SK-N-SH treated with all-trans-retinoic acid at 6 μM for 48 hours (cell line): ENCODE measurements at regions not wholly inside any gene's neighbourhood (a gene's known extent, or its start where the extent isn't known, plus 50 kb on each side); places are given as distances from the start of the nearest gene placed in this dataset.

Source experiments
- ATAC-seq: fragments of 200-7000 bp; cut with Tn5 transposase; 3 replicates; pipeline ENCODE4 v1.9.1; 2020; ENCODE audit warnings: mild to moderate bottlenecking, moderate library complexity
- ARNTL ChIP-seq: fragments of 450-650 bp; formaldehyde crosslinking; IDR thresholded peaks from 2 replicates; pipeline ENCODE4 v1.5.0; 2020; ENCODE audit warnings: low read depth, mild to moderate bottlenecking, moderate library complexity, borderline replicate concordance
- BACH2 ChIP-seq: fragments of 250-450 bp; sonication (Bioruptor Pico); IDR thresholded peaks from 2 replicates; pipeline ENCODE4 v1.9.0; 2021; ENCODE audit warnings: mild to moderate bottlenecking, borderline replicate concordance
- CSDC2 ChIP-seq: fragments of 250-450 bp; sonication (Bioruptor Pico); IDR thresholded peaks from 2 replicates; pipeline ENCODE4 v1.5.0; 2020; ENCODE audit warnings: mild to moderate bottlenecking, moderate library complexity
- CSRNP3 ChIP-seq: fragments of 250-450 bp; sonication (Bioruptor Pico); IDR thresholded peaks from 2 replicates; pipeline ENCODE4 v1.5.1; 2021; ENCODE audit warnings: mild to moderate bottlenecking, moderate library complexity
- ESRRG ChIP-seq: fragments of 250-450 bp; sonication (Bioruptor Pico); IDR thresholded peaks from 2 replicates; pipeline ENCODE4 v1.6.1; 2021; ENCODE audit warnings: mild to moderate bottlenecking
- GLIS3 ChIP-seq: fragments of 250-450 bp; sonication (Bioruptor Pico); IDR thresholded peaks from 2 replicates; pipeline ENCODE4 v1.5.0; 2020; ENCODE audit warnings: mild to moderate bottlenecking, moderate library complexity
- ISL1 ChIP-seq: fragments of 250-450 bp; sonication (Bioruptor Pico); IDR thresholded peaks from 2 replicates; pipeline ENCODE4 v2.1.2; 2022; ENCODE audit warnings: mild to moderate bottlenecking, moderate library complexity
- OSR1 ChIP-seq: fragments of 250-450 bp; sonication (Bioruptor Pico); IDR thresholded peaks from 2 replicates; pipeline ENCODE4 v1.8.0; 2022; ENCODE audit warnings: moderate library complexity, mild to moderate bottlenecking, inconsistent platforms
- PPARA ChIP-seq: fragments of 250-450 bp; sonication (Bioruptor Pico); IDR thresholded peaks from 2 replicates; pipeline ENCODE4 v1.5.0; 2020; ENCODE audit warnings: mild to moderate bottlenecking, borderline replicate concordance
- RARB ChIP-seq: fragments of 250-450 bp; sonication (Bioruptor Pico); IDR thresholded peaks from 2 replicates; pipeline ENCODE4 v1.8.0; 2021; ENCODE audit warnings: mild to moderate bottlenecking, moderate library complexity
- SNAI2 ChIP-seq: fragments of 250-450 bp; sonication (Bioruptor Pico); IDR thresholded peaks from 2 replicates; pipeline ENCODE4 v1.5.0; 2020; ENCODE audit warnings: mild to moderate bottlenecking, moderate library complexity
- TCF4 ChIP-seq: fragments of 250-450 bp; sonication (Bioruptor Pico); IDR thresholded peaks from 2 replicates; pipeline ENCODE4 v1.8.0; 2021; ENCODE audit warnings: mild to moderate bottlenecking, moderate library complexity, borderline replicate concordance
- ZC3H10 ChIP-seq: fragments of 250-450 bp; sonication (Bioruptor Pico); IDR thresholded peaks from 2 replicates; pipeline ENCODE4 v1.5.1; 2021; ENCODE audit warnings: mild to moderate bottlenecking, moderate library complexity
- ZFP3 ChIP-seq: fragments of 250-450 bp; sonication (Bioruptor Pico); IDR thresholded peaks from 2 replicates; pipeline ENCODE4 v1.5.0; 2020; ENCODE audit warnings: mild to moderate bottlenecking, moderate library complexity
- ZFP30 ChIP-seq: fragments of 450-650 bp; formaldehyde crosslinking; IDR thresholded peaks from 2 replicates; pipeline ENCODE4 v1.5.0; 2022; ENCODE audit warnings: mild to moderate bottlenecking, moderate library complexity
- ZNF565 ChIP-seq: fragments of 450-650 bp; formaldehyde crosslinking; conservative IDR thresholded peaks from 2 replicates; pipeline ENCODE4 v1.5.0; 2020; ENCODE audit warnings: low read depth, mild to moderate bottlenecking, moderate library complexity
- ZNF70 ChIP-seq: fragments of 450-650 bp; formaldehyde crosslinking; IDR thresholded peaks from 2 replicates; pipeline ENCODE4 v1.5.0; 2020; ENCODE audit warnings: mild to moderate bottlenecking, moderate library complexity
- ZNF8 ChIP-seq: fragments of 450-650 bp; formaldehyde crosslinking; IDR thresholded peaks from 2 replicates; pipeline ENCODE4 v1.5.0; 2020; ENCODE audit warnings: mild to moderate bottlenecking, moderate library complexity
- TF ChIP-seq, protein P1 (sequence below): fragments of 250-450 bp; sonication (Bioruptor Pico); IDR thresholded peaks from 2 replicates; pipeline ENCODE4 v1.5.0; 2020; ENCODE audit warnings: mild to moderate bottlenecking, moderate library complexity
- TF ChIP-seq, protein P2 (sequence below): fragments of 250-450 bp; sonication (Bioruptor Pico); IDR thresholded peaks from 2 replicates; pipeline ENCODE4 v1.5.1; 2020; ENCODE audit warnings: low read depth, mild to moderate bottlenecking, moderate library complexity
- TF ChIP-seq, protein P3 (sequence below): fragments of 250-450 bp; sonication (Bioruptor Pico); IDR thresholded peaks from 2 replicates; pipeline ENCODE4 v1.8.0; 2020; ENCODE audit warnings: mild to moderate bottlenecking, moderate library complexity, borderline replicate concordance
- TF ChIP-seq, protein P4 (sequence below): fragments of 250-450 bp; sonication (Bioruptor Pico); IDR thresholded peaks from 2 replicates; pipeline ENCODE4 v1.8.0; 2021; ENCODE audit warnings: low read depth, mild to moderate bottlenecking, moderate library complexity, borderline replicate concordance

DNA sequence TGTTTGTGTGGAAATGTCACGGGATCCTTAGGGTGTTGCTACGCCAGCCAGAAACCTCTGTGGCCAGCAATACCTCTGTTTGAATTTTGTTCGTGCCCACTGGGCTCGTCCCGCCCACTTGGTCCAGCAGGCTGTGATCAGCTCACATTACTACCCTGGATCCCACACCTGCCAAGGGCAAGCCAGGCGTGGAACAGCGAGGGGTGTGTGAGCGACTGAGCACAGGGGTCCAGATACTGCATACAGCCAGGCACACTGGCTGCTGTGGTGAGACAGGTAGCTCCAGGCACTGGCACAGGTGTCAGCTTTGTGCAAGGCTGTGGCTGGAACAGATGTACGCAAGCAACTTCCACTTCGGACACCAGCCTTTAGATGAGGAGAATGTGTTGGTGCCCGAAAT lies 718.9 kb downstream of the EPHA7 start:
- ATAC-seq = no peak
- TF ChIP-seq ISL1 (no peak), ZC3H10 (CRISPR knock-in tag) (no peak), ZFP3 (CRISPR knock-in tag) (no peak)
- TF ChIP-seq, protein P1, sequence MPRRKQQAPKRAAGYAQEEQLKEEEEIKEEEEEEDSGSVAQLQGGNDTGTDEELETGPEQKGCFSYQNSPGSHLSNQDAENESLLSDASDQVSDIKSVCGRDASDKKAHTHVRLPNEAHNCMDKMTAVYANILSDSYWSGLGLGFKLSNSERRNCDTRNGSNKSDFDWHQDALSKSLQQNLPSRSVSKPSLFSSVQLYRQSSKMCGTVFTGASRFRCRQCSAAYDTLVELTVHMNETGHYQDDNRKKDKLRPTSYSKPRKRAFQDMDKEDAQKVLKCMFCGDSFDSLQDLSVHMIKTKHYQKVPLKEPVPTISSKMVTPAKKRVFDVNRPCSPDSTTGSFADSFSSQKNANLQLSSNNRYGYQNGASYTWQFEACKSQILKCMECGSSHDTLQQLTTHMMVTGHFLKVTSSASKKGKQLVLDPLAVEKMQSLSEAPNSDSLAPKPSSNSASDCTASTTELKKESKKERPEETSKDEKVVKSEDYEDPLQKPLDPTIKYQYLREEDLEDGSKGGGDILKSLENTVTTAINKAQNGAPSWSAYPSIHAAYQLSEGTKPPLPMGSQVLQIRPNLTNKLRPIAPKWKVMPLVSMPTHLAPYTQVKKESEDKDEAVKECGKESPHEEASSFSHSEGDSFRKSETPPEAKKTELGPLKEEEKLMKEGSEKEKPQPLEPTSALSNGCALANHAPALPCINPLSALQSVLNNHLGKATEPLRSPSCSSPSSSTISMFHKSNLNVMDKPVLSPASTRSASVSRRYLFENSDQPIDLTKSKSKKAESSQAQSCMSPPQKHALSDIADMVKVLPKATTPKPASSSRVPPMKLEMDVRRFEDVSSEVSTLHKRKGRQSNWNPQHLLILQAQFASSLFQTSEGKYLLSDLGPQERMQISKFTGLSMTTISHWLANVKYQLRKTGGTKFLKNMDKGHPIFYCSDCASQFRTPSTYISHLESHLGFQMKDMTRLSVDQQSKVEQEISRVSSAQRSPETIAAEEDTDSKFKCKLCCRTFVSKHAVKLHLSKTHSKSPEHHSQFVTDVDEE (CRISPR knock-in tag) = no peak
- TF ChIP-seq, all 23 proteins: peak for 0

DNA sequence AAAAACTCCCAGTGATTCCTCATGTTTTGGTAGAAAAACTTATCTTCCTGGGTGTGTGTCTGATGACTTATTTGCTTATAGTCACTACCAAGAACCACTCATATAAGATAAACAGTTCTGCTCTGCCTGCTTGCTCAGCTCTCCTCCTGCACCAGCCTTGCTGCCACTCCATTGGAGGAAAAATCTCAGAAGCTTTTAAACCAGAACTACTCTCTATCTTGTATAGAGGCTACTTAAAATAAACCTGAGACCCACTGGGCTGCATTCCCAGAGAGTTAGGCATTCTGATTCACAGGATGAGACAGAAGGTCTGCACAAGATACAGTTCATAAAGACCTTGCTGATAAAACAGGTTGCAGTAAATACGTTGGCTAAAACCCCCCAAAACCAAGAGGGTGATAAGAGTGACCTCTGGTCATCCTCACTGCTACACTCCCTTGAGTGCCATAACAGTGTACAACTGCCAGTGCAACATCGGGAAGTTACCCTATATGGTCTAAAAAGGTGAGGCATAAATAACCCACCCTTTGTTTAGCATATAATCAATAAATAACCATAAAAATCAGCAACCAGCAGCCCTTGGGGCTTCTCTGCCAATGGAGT lies 728.3 kb downstream of the EPHA7 start:
- no peak for ATAC-seq
- TF ChIP-seq PPARA (CRISPR knock-in tag) (no peak), CSDC2 (CRISPR knock-in tag) (no peak), ZNF565 (no peak), ZC3H10 (CRISPR knock-in tag) (no peak), ISL1 (no peak), BACH2 (CRISPR knock-in tag) (no peak), OSR1 (CRISPR knock-in tag) (no peak), RARB (CRISPR knock-in tag) (no peak), TCF4 (CRISPR knock-in tag) (no peak), ZNF8 (no peak), GLIS3 (CRISPR knock-in tag) (no peak), ZNF70 (CRISPR knock-in tag) (no peak), ZFP3 (CRISPR knock-in tag) (no peak), SNAI2 (CRISPR knock-in tag) (no peak), ARNTL (CRISPR knock-in tag) (no peak)
- TF ChIP-seq, protein P2, sequence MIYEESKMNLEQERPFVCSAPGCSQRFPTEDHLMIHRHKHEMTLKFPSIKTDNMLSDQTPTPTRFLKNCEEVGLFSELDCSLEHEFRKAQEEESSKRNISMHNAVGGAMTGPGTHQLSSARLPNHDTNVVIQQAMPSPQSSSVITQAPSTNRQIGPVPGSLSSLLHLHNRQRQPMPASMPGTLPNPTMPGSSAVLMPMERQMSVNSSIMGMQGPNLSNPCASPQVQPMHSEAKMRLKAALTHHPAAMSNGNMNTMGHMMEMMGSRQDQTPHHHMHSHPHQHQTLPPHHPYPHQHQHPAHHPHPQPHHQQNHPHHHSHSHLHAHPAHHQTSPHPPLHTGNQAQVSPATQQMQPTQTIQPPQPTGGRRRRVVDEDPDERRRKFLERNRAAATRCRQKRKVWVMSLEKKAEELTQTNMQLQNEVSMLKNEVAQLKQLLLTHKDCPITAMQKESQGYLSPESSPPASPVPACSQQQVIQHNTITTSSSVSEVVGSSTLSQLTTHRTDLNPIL (CRISPR knock-in tag) = no peak
- TF ChIP-seq, protein P1 (CRISPR knock-in tag) = no peak
- TF ChIP-seq, protein P3, sequence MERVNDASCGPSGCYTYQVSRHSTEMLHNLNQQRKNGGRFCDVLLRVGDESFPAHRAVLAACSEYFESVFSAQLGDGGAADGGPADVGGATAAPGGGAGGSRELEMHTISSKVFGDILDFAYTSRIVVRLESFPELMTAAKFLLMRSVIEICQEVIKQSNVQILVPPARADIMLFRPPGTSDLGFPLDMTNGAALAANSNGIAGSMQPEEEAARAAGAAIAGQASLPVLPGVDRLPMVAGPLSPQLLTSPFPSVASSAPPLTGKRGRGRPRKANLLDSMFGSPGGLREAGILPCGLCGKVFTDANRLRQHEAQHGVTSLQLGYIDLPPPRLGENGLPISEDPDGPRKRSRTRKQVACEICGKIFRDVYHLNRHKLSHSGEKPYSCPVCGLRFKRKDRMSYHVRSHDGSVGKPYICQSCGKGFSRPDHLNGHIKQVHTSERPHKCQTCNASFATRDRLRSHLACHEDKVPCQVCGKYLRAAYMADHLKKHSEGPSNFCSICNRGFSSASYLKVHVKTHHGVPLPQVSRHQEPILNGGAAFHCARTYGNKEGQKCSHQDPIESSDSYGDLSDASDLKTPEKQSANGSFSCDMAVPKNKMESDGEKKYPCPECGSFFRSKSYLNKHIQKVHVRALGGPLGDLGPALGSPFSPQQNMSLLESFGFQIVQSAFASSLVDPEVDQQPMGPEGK (CRISPR knock-in tag) = no peak
- TF ChIP-seq, protein P4, sequence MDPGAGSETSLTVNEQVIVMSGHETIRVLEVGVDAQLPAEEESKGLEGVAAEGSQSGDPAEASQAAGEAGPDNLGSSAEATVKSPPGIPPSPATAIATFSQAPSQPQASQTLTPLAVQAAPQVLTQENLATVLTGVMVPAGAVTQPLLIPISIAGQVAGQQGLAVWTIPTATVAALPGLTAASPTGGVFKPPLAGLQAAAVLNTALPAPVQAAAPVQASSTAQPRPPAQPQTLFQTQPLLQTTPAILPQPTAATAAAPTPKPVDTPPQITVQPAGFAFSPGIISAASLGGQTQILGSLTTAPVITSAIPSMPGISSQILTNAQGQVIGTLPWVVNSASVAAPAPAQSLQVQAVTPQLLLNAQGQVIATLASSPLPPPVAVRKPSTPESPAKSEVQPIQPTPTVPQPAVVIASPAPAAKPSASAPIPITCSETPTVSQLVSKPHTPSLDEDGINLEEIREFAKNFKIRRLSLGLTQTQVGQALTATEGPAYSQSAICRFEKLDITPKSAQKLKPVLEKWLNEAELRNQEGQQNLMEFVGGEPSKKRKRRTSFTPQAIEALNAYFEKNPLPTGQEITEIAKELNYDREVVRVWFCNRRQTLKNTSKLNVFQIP (CRISPR knock-in tag) = no peak
- TF ChIP-seq, all 23 proteins: peak for 0

DNA sequence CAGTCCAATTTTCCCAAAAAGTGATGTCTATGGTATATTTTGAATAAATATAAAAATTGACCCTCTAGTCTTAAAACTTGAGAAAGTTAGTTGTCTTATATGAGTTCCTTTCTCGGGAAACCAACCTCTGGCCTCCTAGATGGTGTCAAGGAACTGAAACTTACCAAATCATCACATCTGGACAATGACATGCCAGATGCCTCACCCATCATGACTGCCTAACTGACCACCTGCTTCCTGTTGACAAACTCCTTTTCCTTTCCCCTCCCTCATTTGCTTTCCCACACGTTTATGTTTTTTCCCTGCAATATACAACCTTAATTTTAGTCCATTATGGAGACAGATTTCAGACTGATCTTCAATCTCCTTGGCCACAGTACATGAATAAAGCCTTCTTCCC lies 731.0 kb downstream of the EPHA7 start:
- ATAC-seq = no peak
- TF ChIP-seq, protein P3 (CRISPR knock-in tag) = no peak
- TF ChIP-seq CSRNP3 (CRISPR knock-in tag) (no peak), RARB (CRISPR knock-in tag) (no peak), ZFP30 (CRISPR knock-in tag) (no peak), ARNTL (CRISPR knock-in tag) (no peak), ESRRG (CRISPR knock-in tag) (no peak), ZNF8 (no peak), BACH2 (CRISPR knock-in tag) (no peak), SNAI2 (CRISPR knock-in tag) (no peak)
- TF ChIP-seq, protein P4 (CRISPR knock-in tag) = no peak
